OCI-LY3 (cell line): ENCODE measurements at regions not wholly inside any gene's neighbourhood (a gene's known extent, or its start where the extent isn't known, plus 50 kb on each side); places are given as distances from the start of the nearest gene placed in this dataset.

Experiments
- H2AFZ ChIP-seq: fragments of 200-600, 300-600 bp; shearing (Covaris generic); 2 replicates; pipeline ENCODE4 v1.6.0; 2014; ENCODE audit warnings: antibody characterized with exemption, low read depth, low read length
- H3K27ac ChIP-seq: fragments of 200-600, 300-600 bp; sonication (generic); 2 replicates; pipeline ENCODE4 v1.5.1; 2014; ENCODE audit warnings: mild to moderate bottlenecking, low read length, moderate library complexity, mixed read lengths
- H3K27me3 ChIP-seq: fragments of 200-600, 300-600 bp; sonication (generic); 2 replicates; pipeline ENCODE4 v1.6.1; 2014; ENCODE audit warnings: low read depth, low read length, mixed read lengths
- H3K36me3 ChIP-seq: fragments of 200-600, 300-600 bp; sonication (generic); replicated peaks from 2 replicates; pipeline ENCODE3; 2014; ENCODE audit warnings: low read depth, low read length, mixed read lengths
- H3K4me1 ChIP-seq: fragments of 300-600, 200-600 bp; sonication (generic); 2 replicates; pipeline ENCODE4 v1.6.1; 2014; ENCODE audit warnings: low read length, mixed read lengths
- H3K4me2 ChIP-seq: fragments of 200-600, 300-600 bp; sonication (generic); 2 replicates; pipeline ENCODE4 v1.6.1; 2014; ENCODE audit warnings: low read length, mixed read lengths
- H3K4me3 ChIP-seq: fragments of 300-600, 200-600 bp; sonication (generic); 2 replicates; pipeline ENCODE4 v1.5.1; 2014; ENCODE audit warnings: antibody characterized with exemption, mild to moderate bottlenecking, low read length, moderate library complexity
- H3K79me2 ChIP-seq: fragments of 300-600, 200-600 bp; shearing (Covaris generic); 2 replicates; pipeline ENCODE4 v1.6.1; 2014; ENCODE audit warnings: mild to moderate bottlenecking, low read length, mixed read lengths
- H3K9ac ChIP-seq: fragments of 300-600, 200-600 bp; shearing (Covaris generic); 2 replicates; pipeline ENCODE4 v1.6.0; 2014; ENCODE audit warnings: mild to moderate bottlenecking, low read length, moderate library complexity
- H3K9me3 ChIP-seq: fragments of 200-600, 300-600 bp; shearing (Covaris generic); 2 replicates; pipeline ENCODE4 v1.6.1; 2014; ENCODE audit warnings: low read length, mixed read lengths; ENCODE audit not compliant: insufficient read depth
- H4K20me1 ChIP-seq: fragments of 200-600, 300-600 bp; sonication (generic); 2 replicates; pipeline ENCODE4 v1.6.1; 2016; ENCODE audit warnings: low read length, mixed read lengths; ENCODE audit not compliant: insufficient read depth
- EZH2phosphoT487 ChIP-seq: fragments of 200-600 bp; shearing (Covaris generic); IDR thresholded peaks from 2 replicates; pipeline ENCODE4 v1.6.1; 2018; ENCODE audit warnings: antibody characterized with exemption, mixed run types, low read depth
- TF ChIP-seq, protein P1 (sequence below): fragments of 200-600, 300-600 bp; sonication (generic); IDR thresholded peaks from 2 replicates; pipeline ENCODE4 v1.5.1; 2014; ENCODE audit warnings: antibody characterized with exemption, low read length, low read depth

DNA sequence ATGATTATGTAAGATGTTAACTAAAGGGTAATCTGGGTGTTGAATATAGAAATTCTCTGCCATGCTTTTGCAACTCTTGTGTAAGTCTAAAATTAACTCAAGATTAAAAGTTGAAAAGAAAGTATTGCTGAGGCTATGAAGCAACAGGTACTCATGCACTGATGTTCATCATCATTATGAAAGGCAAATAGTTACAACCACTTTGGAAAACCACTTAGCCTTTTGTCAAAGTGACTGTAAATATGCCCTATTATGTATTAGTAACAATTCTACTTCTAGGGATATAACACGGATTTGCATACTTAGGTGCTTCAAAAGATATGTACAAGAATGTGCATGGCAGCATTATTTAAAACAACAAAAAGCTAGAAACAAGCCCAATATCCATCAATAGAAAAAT lies 227.8 kb upstream of the CXXC4 start:
- no peak for TF ChIP-seq EZH2phosphoT487
- TF ChIP-seq, protein P1, sequence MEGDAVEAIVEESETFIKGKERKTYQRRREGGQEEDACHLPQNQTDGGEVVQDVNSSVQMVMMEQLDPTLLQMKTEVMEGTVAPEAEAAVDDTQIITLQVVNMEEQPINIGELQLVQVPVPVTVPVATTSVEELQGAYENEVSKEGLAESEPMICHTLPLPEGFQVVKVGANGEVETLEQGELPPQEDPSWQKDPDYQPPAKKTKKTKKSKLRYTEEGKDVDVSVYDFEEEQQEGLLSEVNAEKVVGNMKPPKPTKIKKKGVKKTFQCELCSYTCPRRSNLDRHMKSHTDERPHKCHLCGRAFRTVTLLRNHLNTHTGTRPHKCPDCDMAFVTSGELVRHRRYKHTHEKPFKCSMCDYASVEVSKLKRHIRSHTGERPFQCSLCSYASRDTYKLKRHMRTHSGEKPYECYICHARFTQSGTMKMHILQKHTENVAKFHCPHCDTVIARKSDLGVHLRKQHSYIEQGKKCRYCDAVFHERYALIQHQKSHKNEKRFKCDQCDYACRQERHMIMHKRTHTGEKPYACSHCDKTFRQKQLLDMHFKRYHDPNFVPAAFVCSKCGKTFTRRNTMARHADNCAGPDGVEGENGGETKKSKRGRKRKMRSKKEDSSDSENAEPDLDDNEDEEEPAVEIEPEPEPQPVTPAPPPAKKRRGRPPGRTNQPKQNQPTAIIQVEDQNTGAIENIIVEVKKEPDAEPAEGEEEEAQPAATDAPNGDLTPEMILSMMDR, result no peak

DNA sequence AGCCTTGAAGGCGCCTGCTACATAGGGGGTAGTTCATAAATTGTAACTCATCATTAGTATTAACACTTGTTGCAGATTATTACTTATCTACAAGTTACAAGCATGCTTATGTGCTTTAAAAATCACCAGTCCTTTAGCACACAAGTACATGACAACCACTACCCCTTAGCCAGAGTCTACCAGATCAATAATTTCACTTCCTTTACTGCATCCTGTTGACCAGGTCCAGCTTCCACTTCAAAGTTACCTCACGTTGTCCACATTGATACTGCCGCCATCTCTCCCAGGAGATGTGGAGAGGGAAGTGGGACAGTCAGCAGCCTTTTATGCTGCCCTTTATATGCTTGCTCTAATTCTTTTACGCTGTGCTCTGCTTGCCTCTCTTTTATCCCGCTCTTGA lies 231.3 kb upstream of the CXXC4 start:
- H3K4me3 ChIP-seq, result no peak overlapping the region

More for the DNA sequence above, 227.8 kb upstream of the CXXC4 start:
- Histone ChIP-seq H3K27ac (no peak overlapping the region), H3K9ac (no peak overlapping the region), H3K27me3 (no peaks in the 10 kb centered on the region), H3K4me2 (no peak overlapping the region), H2AFZ (no peak overlapping the region), H3K36me3 (no peaks in the 10 kb centered on the region), H3K9me3 (no peaks in the 10 kb centered on the region), H3K79me2 (no peaks in the 10 kb centered on the region), H3K4me3 (no peak overlapping the region), H4K20me1 (no peaks in the 10 kb centered on the region), H3K4me1 (0 out of 2 replicates have a peak, but pooled peaks cover 7% of the 10 kb centered on the region)

DNA sequence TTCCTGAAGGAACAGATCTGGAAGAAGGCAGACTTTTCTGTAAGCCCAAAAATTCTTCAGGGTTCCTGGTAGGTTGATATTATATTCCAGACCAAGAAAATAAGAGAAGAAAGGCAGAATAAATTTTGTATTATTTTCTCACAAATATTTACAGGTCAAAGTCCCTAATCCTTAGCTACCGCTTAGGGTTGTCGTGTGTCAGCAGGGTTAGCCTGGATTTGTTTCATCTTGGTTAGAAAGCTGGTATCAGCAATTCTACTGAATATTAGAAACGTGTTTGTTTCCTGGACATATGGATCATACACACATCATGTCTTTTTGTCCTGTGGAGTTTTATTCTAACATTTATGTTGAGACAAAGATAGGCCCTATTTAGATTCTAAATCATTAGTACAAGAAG lies 232.9 kb upstream of the CXXC4 start:
- Histone ChIP-seq H2AFZ (no peak overlapping the region), H3K27ac (no peak overlapping the region)
- no peak for TF ChIP-seq EZH2phosphoT487
- TF ChIP-seq, protein P1, result no peak

More for the DNA sequence above, 231.3 kb upstream of the CXXC4 start:
- no peaks in the 10 kb centered on the region for H3K9me3 ChIP-seq
- 0 out of 2 replicates have a peak, but pooled peaks cover 2% of the 10 kb centered on the region for H3K4me1 ChIP-seq
- no peak for TF ChIP-seq EZH2phosphoT487
- TF ChIP-seq, protein P1, result no peak
- no peaks in the 10 kb centered on the region for H3K27me3 ChIP-seq
- H3K27ac ChIP-seq, result no peak overlapping the region
- H3K9ac ChIP-seq, result no peak overlapping the region
- H2AFZ ChIP-seq, result no peak overlapping the region
- no peaks in the 10 kb centered on the region for H4K20me1 ChIP-seq
- no peak overlapping the region for H3K4me2 ChIP-seq
- H3K36me3 ChIP-seq, result no peaks in the 10 kb centered on the region
- no peaks in the 10 kb centered on the region for H3K79me2 ChIP-seq

DNA sequence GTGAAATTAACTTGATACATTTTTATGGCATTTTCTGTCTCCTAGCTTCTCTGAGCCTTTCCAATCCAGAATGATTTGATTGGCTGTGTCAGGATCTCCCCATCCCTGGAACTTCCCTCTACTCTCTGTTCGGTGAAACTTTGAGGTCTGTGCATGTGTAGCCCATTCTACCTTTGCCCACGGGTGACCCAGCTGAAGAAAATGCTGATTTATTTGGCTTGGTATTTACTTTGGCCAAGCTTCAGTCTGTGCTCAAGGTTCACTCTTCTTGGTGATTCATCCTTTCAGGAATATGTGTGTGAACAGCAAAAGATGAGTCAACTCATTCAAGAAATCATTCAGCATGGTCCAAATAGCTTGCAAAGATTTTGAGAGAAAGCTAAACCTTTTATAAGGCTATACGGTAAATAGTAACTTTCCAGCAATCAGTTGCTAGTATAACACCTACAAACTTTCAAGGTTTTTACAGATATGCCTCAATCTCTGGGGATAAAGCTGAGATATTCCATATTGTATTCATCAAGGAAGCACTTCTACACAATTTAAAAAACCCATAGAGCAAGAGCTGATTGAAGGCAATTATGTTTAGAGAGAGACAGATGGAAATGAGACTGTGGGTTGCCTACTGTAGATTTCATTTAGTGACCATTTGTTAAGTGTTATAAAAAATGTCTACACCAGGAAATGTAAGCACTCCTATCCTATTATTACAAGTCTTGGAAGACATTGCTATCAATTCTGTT lies 233.9 kb upstream of the CXXC4 start:
- Histone ChIP-seq H3K36me3 (no peaks in the 10 kb centered on the region), H3K27me3 (no peaks in the 10 kb centered on the region), H3K4me3 (no peak overlapping the region), H3K4me1 (0 out of 2 replicates have a peak, but pooled peaks cover 2% of the 10 kb centered on the region), H3K27ac (no peak overlapping the region), H3K4me2 (no peak overlapping the region), H2AFZ (no peak overlapping the region), H3K9ac (no peak overlapping the region), H4K20me1 (no peaks in the 10 kb centered on the region), H3K79me2 (no peaks in the 10 kb centered on the region), H3K9me3 (no peaks in the 10 kb centered on the region)
- TF ChIP-seq, protein P1, result no peak
- no peak for TF ChIP-seq EZH2phosphoT487

More for the DNA sequence above, 232.9 kb upstream of the CXXC4 start:
- Histone ChIP-seq H4K20me1 (no peaks in the 10 kb centered on the region), H3K79me2 (no peaks in the 10 kb centered on the region), H3K4me2 (no peak overlapping the region), H3K36me3 (no peaks in the 10 kb centered on the region), H3K4me1 (0 out of 2 replicates have a peak, but pooled peaks cover 2% of the 10 kb centered on the region), H3K4me3 (no peak overlapping the region), H3K27me3 (no peaks in the 10 kb centered on the region), H3K9me3 (no peaks in the 10 kb centered on the region), H3K9ac (no peak overlapping the region)
